Pancreas (tissue), 10 donors: ENCODE measurements at regions not wholly inside any gene's neighbourhood (a gene's known extent, or its start where the extent isn't known, plus 50 kb on each side); places are given as distances from the start of the nearest gene placed in this dataset.

Experiments
- ATAC-seq, 4 donors: fragments of 200-7000 bp; cut with Tn5 transposase; one replicate each; pipeline versions ENCODE4 v1.8.0 to v1.9.1; 2020; ENCODE audit warnings: mild to moderate bottlenecking in 4 of 4, moderate library complexity in 4 of 4
- DNase-seq, 6 donors: peaks; one replicate each; pipeline ENCODE4 v3.0.0-alpha.2; 2020
- FAIRE-seq: peaks from 2 replicates; lab custom pipeline; 2012; peaks lifted over from hg19 to GRCh38; lab: Jason Lieb, UNC
- H3K27ac ChIP-seq, 4 donors: fragments of 200-600 bp; sonication (generic); 1 replicate in 3 of 4; 2 replicates in 1 of 4; pipeline versions ENCODE4 v1.5.0 to v1.8.0; 2020
- H3K27me3 ChIP-seq, 4 donors: fragments of 200-600 bp; one replicate each; pipeline ENCODE4 v1.8.0; 2021
- H3K36me3 ChIP-seq, 3 donors: fragments of 200-600 bp; sonication (generic) in 1 of 3; one replicate each; pipeline versions ENCODE4 v1.5.0 to v1.8.0; 2020 to 2021
- H3K4me1 ChIP-seq, 3 donors: fragments of 200-600 bp; one replicate each; pipeline ENCODE4 v1.8.0; 2021
- H3K4me3 ChIP-seq, 4 donors: fragments of 200-600 bp; sonication (generic) in 2 of 4; one replicate each; pipeline versions ENCODE4 v1.5.0 to v1.8.0; 2020 to 2021
- H3K9me3 ChIP-seq, 4 donors: fragments of 200-600 bp; one replicate each; pipeline ENCODE4 v1.8.0; 2021
- CTCF ChIP-seq, 4 donors: fragments of 200-600 bp; sonication (generic) in 3 of 4; IDR thresholded peaks; one replicate each; pipeline versions ENCODE4 v1.5.0 to v1.8.0; 2021; ENCODE audit warnings: antibody characterized with exemption in 4 of 4
- WGBS, 2 donors: extraction: QIAGEN DNeasy Blood & Tissue Kit; methylation state at CpG; one replicate each; pipeline ENCODE4 v1.1.7; 2013; 5-methylcytosine and 5-hydroxymethylcytosine counted together
- intact Hi-C, 3 donors: fragments of 100-400 bp; cut with DNase I; formaldehyde crosslinking; loops; one replicate each; pipeline versions ENCODE4 v1.11.1 to v1.14.2; 2022
- donor health status: healthy with polysubstance abuse.
- donor health status: DM: no; HTN: no; CAD: no; lungs with moderate emphysema.
- donor health status: DM: no; HTN: no; CAD: no.
- donor health status: control.
- donor health status: control.
- donor health status: Bipolar disorder and iron deficiency.
- donor health status: DM: yes; HTN: yes; CAD: no.
- donor health status: DM: no; HTN: no; CAD: no.
- donor health status: DM: no; HTN: no; CAD: no.
- donor health status: DM: yes; HTN: yes; CAD: no.

GRCh38 chr16:13560151-13560550, 359.8 kb upstream of the ERCC4 start:
- WGBS, 2 donors, result 55 to 63% methylated on average over 5 of the region's 5 CpGs
- FAIRE-seq, result no peak
- no peak overlapping the region for H3K27ac ChIP-seq

GRCh38 chr16:13561291-13562070, 358.5 kb upstream of the ERCC4 start:
- intact Hi-C loops, result no loop called here
- H3K27me3 ChIP-seq, result no peaks in the 10 kb centered on the region
- H3K4me3 ChIP-seq, result no peak overlapping the region
- H3K9me3 ChIP-seq, result no peaks in the 10 kb centered on the region
- DNase-seq, result no peak
- no peaks in the 10 kb centered on the region for H3K4me1 ChIP-seq
- no peak overlapping the region for H3K27ac ChIP-seq
- TF ChIP-seq CTCF (IDR thresholded peaks at IDR 0.05), result no peak
- WGBS, 2 donors, result 56 to 64% methylated on average over 10 of the region's 10 CpGs
- no peak for FAIRE-seq
- no peaks in the 10 kb centered on the region for H3K36me3 ChIP-seq
- no peak for ATAC-seq

More at GRCh38 chr16:13560151-13560550, 359.8 kb upstream of the ERCC4 start:
- Histone ChIP-seq H3K4me1 (no peaks in the 10 kb centered on the region), H3K4me3 (no peak overlapping the region), H3K27me3 (no peaks in the 10 kb centered on the region), H3K36me3 (no peaks in the 10 kb centered on the region), H3K9me3 (no peaks in the 10 kb centered on the region)
- ATAC-seq (no peak), DNase-seq (no peak)
- no peak for TF ChIP-seq CTCF (IDR thresholded peaks at IDR 0.05)
- intact Hi-C loops, result no loop called here

- H3K27ac ChIP-seq, result no peak overlapping the region
- FAIRE-seq (no peak), ATAC-seq (no peak), DNase-seq (no peak)
- no peaks in the 10 kb centered on the region for H3K4me1 ChIP-seq
- no peaks in the 10 kb centered on the region for H3K36me3 ChIP-seq
- H3K27me3 ChIP-seq, result no peaks in the 10 kb centered on the region
- no peaks in the 10 kb centered on the region for H3K9me3 ChIP-seq
- H3K4me3 ChIP-seq, result no peak overlapping the region
- TF ChIP-seq CTCF (IDR thresholded peaks at IDR 0.05), result no peak
- intact Hi-C loops, result no loop called here
- whole genome bisulfite sequencing, 2 donors, result 71% methylated on average over 5 of the region's 5 CpGs
These were observed 351.2 kb upstream of the ERCC4 start for GRCh38 chr16:13568803-13569202.

GRCh38 chr16:13569986-13570385, 350.0 kb upstream of the ERCC4 start:
- Histone ChIP-seq H3K4me3 (no peak overlapping the region), H3K36me3 (no peaks in the 10 kb centered on the region), H3K27me3 (no peaks in the 10 kb centered on the region), H3K4me1 (no peaks in the 10 kb centered on the region), H3K9me3 (no peaks in the 10 kb centered on the region), H3K27ac (no peak overlapping the region)
- 70 to 81% methylated on average over 4 of the region's 4 CpGs for WGBS, 2 donors
- no peak for TF ChIP-seq CTCF (IDR thresholded peaks at IDR 0.05)
- FAIRE-seq (no peak), ATAC-seq (no peak), DNase-seq (no peak)
- intact Hi-C loops, result no loop called here

GRCh38 chr16:13571036-13571435, 348.9 kb upstream of the ERCC4 start:
- ATAC-seq (no peak), FAIRE-seq (no peak), DNase-seq (no peak)
- H3K36me3 ChIP-seq, result no peaks in the 10 kb centered on the region
- no peaks in the 10 kb centered on the region for H3K9me3 ChIP-seq
- 62 to 64% methylated on average over 7 of the region's 7 CpGs for WGBS, 2 donors
- H3K4me1 ChIP-seq, result no peaks in the 10 kb centered on the region
- no peaks in the 10 kb centered on the region for H3K27me3 ChIP-seq
- no peak overlapping the region for H3K4me3 ChIP-seq
- H3K27ac ChIP-seq, result no peak overlapping the region
- intact Hi-C loops, result no loop called here
- no peak for TF ChIP-seq CTCF (IDR thresholded peaks at IDR 0.05)
